ENCODE measurements at regions not wholly inside any gene's neighbourhood (a gene's known extent, or its start where the extent isn't known, plus 50 kb on each side); places are given as distances from the start of the nearest gene placed in this dataset.

GRCh38 chrX:9146657-9147056 is 112.7 kb upstream of the FAM9B start:
- intact Hi-C loops (cut with DNase I): no loop called here
- DNase-seq (ENCODE audit: low spot score): no peak

- intact Hi-C loops (cut with DNase I): no loop called here
- DNase-seq (ENCODE audit: low spot score): no peak
These were observed 113.2 kb upstream of the FAM9B start for GRCh38 chrX:9147086-9147485.

- DNase-seq (ENCODE audit: low spot score): no peak
- intact Hi-C loops (cut with DNase I): no loop called here
These were observed 113.8 kb upstream of the FAM9B start for GRCh38 chrX:9147726-9148125.

GRCh38 chrX:9148615-9149399 is 114.9 kb upstream of the FAM9B start:
- intact Hi-C loops (cut with DNase I): no loop called here
- DNase-seq (ENCODE audit: low spot score): no peak

GRCh38 chrX:9149501-9150245 is 115.7 kb upstream of the FAM9B start:
- intact Hi-C loops (cut with DNase I): no loop called here
- DNase-seq (ENCODE audit: low spot score): no peak

- intact Hi-C loops (cut with DNase I): no loop called here
- no peak for DNase-seq (ENCODE audit: low spot score)
These were observed 117.9 kb upstream of the FAM9B start for GRCh38 chrX:9151772-9152307.

GRCh38 chrX:9153300-9153699 is 119.4 kb upstream of the FAM9B start:
- intact Hi-C loops (cut with DNase I): no loop called here
- DNase-seq (ENCODE audit: low spot score): no peak

GRCh38 chrX:9158611-9159010 is 124.7 kb upstream of the FAM9B start:
- intact Hi-C loops (cut with DNase I): no loop called here
- DNase-seq (ENCODE audit: low spot score): no peak

- DNase-seq (ENCODE audit: low spot score): no peak
- intact Hi-C loops (cut with DNase I): no loop called here
These were observed 126.9 kb upstream of the FAM9B start for GRCh38 chrX:9160698-9161329.

GRCh38 chrX:9162698-9163097 is 128.8 kb upstream of the FAM9B start:
- intact Hi-C loops (cut with DNase I): no loop called here
- DNase-seq (ENCODE audit: low spot score): no peak

- no peak for DNase-seq (ENCODE audit: low spot score)
- intact Hi-C loops (cut with DNase I): no loop called here
These were observed 129.3 kb upstream of the FAM9B start for GRCh38 chrX:9163214-9163709.

GRCh38 chrX:9164086-9164485 is 130.2 kb upstream of the FAM9B start:
- no peak for DNase-seq (ENCODE audit: low spot score)
- intact Hi-C loops (cut with DNase I): no loop called here

- DNase-seq (ENCODE audit: low spot score): no peak
- intact Hi-C loops (cut with DNase I): no loop called here
These were observed 130.9 kb upstream of the FAM9B start for GRCh38 chrX:9164533-9165426.

GRCh38 chrX:9166584-9166944 is 132.6 kb upstream of the FAM9B start:
- no peak for DNase-seq (ENCODE audit: low spot score)
- intact Hi-C loops (cut with DNase I): no loop called here

GRCh38 chrX:9171841-9172463 is 138.0 kb upstream of the FAM9B start:
- no peak for DNase-seq (ENCODE audit: low spot score)
- intact Hi-C loops (cut with DNase I): no loop called here

GRCh38 chrX:9172464-9172850 is 138.5 kb upstream of the FAM9B start:
- intact Hi-C loops (cut with DNase I): no loop called here
- no peak for DNase-seq (ENCODE audit: low spot score)

GRCh38 chrX:9180623-9181022 is 146.7 kb upstream of the FAM9B start:
- intact Hi-C loops (cut with DNase I): no loop called here

GRCh38 chrX:9182041-9182440 is 148.1 kb upstream of the FAM9B start:
- DNase-seq (ENCODE audit: low spot score): no peak
- intact Hi-C loops (cut with DNase I): no loop called here

More at GRCh38 chrX:9180623-9181022, 146.7 kb upstream of the FAM9B start:
- no peak for DNase-seq (ENCODE audit: low spot score)

- DNase-seq (ENCODE audit: low spot score): no peak
- intact Hi-C loops (cut with DNase I): no loop called here
These were observed 149.6 kb upstream of the FAM9B start for GRCh38 chrX:9183481-9183880.

All from cardiac septum (tissue), 1 donor.